ENCODE measurements at regions not wholly inside any gene's neighbourhood (a gene's known extent, or its start where the extent isn't known, plus 50 kb on each side); places are given as distances from the start of the nearest gene placed in this dataset.

- no peak for TF ChIP-seq CTCF (IDR thresholded peaks at IDR 0.05; ENCODE audit: insufficient read depth, low read depth, low read length, missing control alignments)
- no peak overlapping the region for H3K4me3 ChIP-seq (ENCODE audit: low read depth, low read length)
- no peak for DNase-seq (ENCODE audit: low read depth)
Measured at GRCh38 chr1:114298008-114298407, 144.3 kb upstream of the SYT6 start.

GRCh38 chr1:114296413-114296812 is 142.7 kb upstream of the SYT6 start:
- no peak overlapping the region for H3K4me3 ChIP-seq (ENCODE audit: low read depth, low read length)
- DNase-seq (ENCODE audit: low read depth): no peak
- no peak for TF ChIP-seq CTCF (IDR thresholded peaks at IDR 0.05; ENCODE audit: insufficient read depth, low read depth, low read length, missing control alignments)

- no peak for DNase-seq (ENCODE audit: low read depth)
- TF ChIP-seq CTCF (IDR thresholded peaks at IDR 0.05; ENCODE audit: insufficient read depth, low read depth, low read length, missing control alignments): no peak
- H3K4me3 ChIP-seq (ENCODE audit: low read depth, low read length): no peak overlapping the region
Measured at GRCh38 chr1:114295321-114295720, 141.7 kb upstream of the SYT6 start.

- no peak for TF ChIP-seq CTCF (IDR thresholded peaks at IDR 0.05; ENCODE audit: insufficient read depth, low read depth, low read length, missing control alignments)
- H3K4me3 ChIP-seq (ENCODE audit: low read depth, low read length): no peak overlapping the region
- DNase-seq (ENCODE audit: low read depth): no peak
Measured at GRCh38 chr1:114292835-114293234, 139.2 kb upstream of the SYT6 start.

- TF ChIP-seq CTCF (IDR thresholded peaks at IDR 0.05; ENCODE audit: insufficient read depth, low read depth, low read length, missing control alignments): no peak
- DNase-seq (ENCODE audit: low read depth): no peak
- H3K4me3 ChIP-seq (ENCODE audit: low read depth, low read length): no peak overlapping the region
Measured at GRCh38 chr1:114292194-114292593, 138.5 kb upstream of the SYT6 start.

GRCh38 chr1:114290776-114291175 is 137.1 kb upstream of the SYT6 start:
- no peak for DNase-seq (ENCODE audit: low read depth)
- H3K4me3 ChIP-seq (ENCODE audit: low read depth, low read length): no peak overlapping the region
- TF ChIP-seq CTCF (IDR thresholded peaks at IDR 0.05; ENCODE audit: insufficient read depth, low read depth, low read length, missing control alignments): no peak

- H3K4me3 ChIP-seq (ENCODE audit: low read depth, low read length): no peak overlapping the region
- TF ChIP-seq CTCF (IDR thresholded peaks at IDR 0.05; ENCODE audit: insufficient read depth, low read depth, low read length, missing control alignments): no peak
- no peak for DNase-seq (ENCODE audit: low read depth)
Measured at GRCh38 chr1:114290341-114290740, 136.7 kb upstream of the SYT6 start.
